Endothelial cell of umbilical vein (primary cell): ENCODE measurements at regions not wholly inside any gene's neighbourhood (a gene's known extent, or its start where the extent isn't known, plus 50 kb on each side); places are given as distances from the start of the nearest gene placed in this dataset.

Experiments used
- BruUV-seq: library from RNA; stranded (reverse); fragments of 400-500 nt; replicated peaks from 2 replicates; lab custom pipeline; 2021; lab: Mats Ljungman, UMichigan
- CTCF ChIA-PET: fragments of 300-600, 350-600 bp; sonication (Branson Sonifier 250); formaldehyde crosslinking; loops from one replicate; lab custom pipeline; 2021; ENCODE audit warnings: antibody characterized with exemption, inconsistent platforms; lab: Charles Lee
- POLR2A ChIA-PET: fragments of 300-600, 350-600 bp; sonication (Branson Sonifier 250); formaldehyde crosslinking; loops from one replicate; lab custom pipeline; 2021; ENCODE audit warnings: antibody characterized with exemption, inconsistent platforms; lab: Charles Lee
- DNase-seq: peaks from one replicate; pipeline ENCODE4 v3.0.0-alpha.2; 2011; ENCODE audit warnings: low read depth, low spot score
- FAIRE-seq: peaks from 2 replicates; lab custom pipeline; 2011; peaks lifted over from hg19 to GRCh38; lab: Jason Lieb, UNC
- H2AFZ ChIP-seq: 2 replicates; pipeline ENCODE4 v1.6.0; 2012; ENCODE audit warnings: low read depth, low read length, control low read depth, inconsistent platforms
- H3K27ac ChIP-seq: 2 replicates; pipeline ENCODE4 v1.5.1; 2011; ENCODE audit warnings: low read depth, mild to moderate bottlenecking, control low read depth, low read length, moderate library complexity; ENCODE audit not compliant: insufficient read depth
- H3K27me3 ChIP-seq, 2 experiments: 2 replicates each; pipeline versions ENCODE4 v1.6.0 to v1.6.1; 2011; ENCODE audit warnings: low read length in 2 of 2, mixed read lengths in 1 of 2; ENCODE audit not compliant: control insufficient read depth in 2 of 2, insufficient read depth in 2 of 2
- H3K36me3 ChIP-seq, 2 experiments: 2 replicates in 1 of 2; 3 replicates in 1 of 2; pipeline ENCODE4 v1.5.1; 2011; ENCODE audit warnings: low read length in 2 of 2, mild to moderate bottlenecking in 1 of 2, moderate library complexity in 1 of 2; ENCODE audit not compliant: control insufficient read depth in 2 of 2, insufficient read depth in 2 of 2; ENCODE audit errors: extremely low read depth in 1 of 2
- H3K4me1 ChIP-seq: 3 replicates; pipeline ENCODE4 v1.5.1; 2011; ENCODE audit warnings: mild to moderate bottlenecking, low read length; ENCODE audit not compliant: control insufficient read depth, insufficient read depth; ENCODE audit errors: extremely low read depth
- H3K4me2 ChIP-seq: 2 replicates; pipeline ENCODE4 v1.6.1; 2011; ENCODE audit warnings: low read length, control low read depth, mixed read lengths; ENCODE audit not compliant: insufficient read depth
- H3K4me3 ChIP-seq, 3 experiments: fragments of 200-600 bp in 1 of 3; sonication (generic), shearing (Covaris generic) in 1 of 3; replicated peaks in 1 of 3; 2 replicates each; pipeline ENCODE4 v1.5.1; 2011 to 2016; ENCODE audit warnings: control low read depth in 3 of 3, low read length in 3 of 3, mild to moderate bottlenecking in 2 of 3, inconsistent platforms in 1 of 3, low read depth in 1 of 3, moderate library complexity in 1 of 3; ENCODE audit not compliant: insufficient read depth in 1 of 3
- H3K79me2 ChIP-seq: 2 replicates; pipeline ENCODE4 v1.6.0; 2012; ENCODE audit warnings: low read length, inconsistent platforms; ENCODE audit not compliant: control insufficient read depth, insufficient read depth
- H3K9ac ChIP-seq: replicated peaks from 2 replicates; pipeline ENCODE3; 2011; ENCODE audit warnings: low read length, control low read depth; ENCODE audit not compliant: insufficient read depth; ENCODE audit errors: extremely low read depth
- H3K9me1 ChIP-seq: replicated peaks from 3 replicates; pipeline ENCODE4 v1.6.0; 2011; ENCODE audit warnings: mild to moderate bottlenecking, low read length; ENCODE audit not compliant: control insufficient read depth, insufficient read depth; ENCODE audit errors: extremely low read depth
- H3K9me3 ChIP-seq: replicated peaks from 2 replicates; pipeline ENCODE4 v1.5.1; 2012; ENCODE audit warnings: low read length, inconsistent platforms; ENCODE audit not compliant: control insufficient read depth, insufficient read depth
- H4K20me1 ChIP-seq: replicated peaks from 2 replicates; pipeline ENCODE3; 2011; ENCODE audit warnings: mild to moderate bottlenecking, low read length; ENCODE audit not compliant: control insufficient read depth, insufficient read depth; ENCODE audit errors: extremely low read depth
- EZH2 ChIP-seq: IDR thresholded peaks from 2 replicates; pipeline ENCODE4 v1.6.1; 2012; ENCODE audit warnings: borderline replicate concordance, low read depth, mild to moderate bottlenecking, moderate library complexity, low read length, inconsistent platforms; ENCODE audit not compliant: severe bottlenecking
- FOS ChIP-seq: IDR thresholded peaks from 2 replicates; pipeline ENCODE4 v1.6.1; 2011; ENCODE audit warnings: mild to moderate bottlenecking, low read length, moderate library complexity, borderline replicate concordance; ENCODE audit not compliant: insufficient read depth
- GATA2 ChIP-seq: IDR thresholded peaks from 2 replicates; pipeline ENCODE4 v1.7.0; 2011; ENCODE audit warnings: low read depth, mild to moderate bottlenecking, moderate library complexity, mixed read lengths, low read length; ENCODE audit not compliant: insufficient read length, insufficient read depth
- JUN ChIP-seq: IDR thresholded peaks from 2 replicates; pipeline ENCODE4 v1.6.1; 2011; ENCODE audit warnings: borderline replicate concordance, low read depth; ENCODE audit not compliant: insufficient read length, insufficient read depth
- MYC ChIP-seq: IDR thresholded peaks from one replicate; pipeline ENCODE4 v1.6.1; 2011; ENCODE audit warnings: mild to moderate bottlenecking, low read depth, low read length
- POLR2A ChIP-seq: IDR thresholded peaks from 2 replicates; pipeline ENCODE4 v1.6.1; 2012; ENCODE audit warnings: low read depth, mild to moderate bottlenecking, control low read depth, low read length
- POLR2AphosphoS5 ChIP-seq: IDR thresholded peaks from 2 replicates; pipeline ENCODE4 v1.6.1; 2012; ENCODE audit warnings: low read depth, mild to moderate bottlenecking, control low read depth, low read length, moderate library complexity; ENCODE audit not compliant: insufficient read depth
- dilution Hi-C: fragments of 300-500 bp; cut with MboI; formaldehyde crosslinking; loops from one replicate; pipeline ENCODE4 v1.15.0; 2019; ENCODE audit warnings: low sequenced_read_pairs; ENCODE audit not compliant: extremely low pct_ligation_motif_present
- intact Hi-C: fragments of 100-400 bp; cut with micrococcal nuclease; formaldehyde crosslinking; loops from one replicate; pipeline ENCODE4 v1.10.0; 2022
- TF ChIP-seq, protein P1 (sequence below), 2 donors: IDR thresholded peaks; 1 replicate in 1 of 2; 2 replicates in 1 of 2; pipeline ENCODE4 v1.5.1; 2011; ENCODE audit warnings: low read length in 2 of 2, mild to moderate bottlenecking in 2 of 2, moderate library complexity in 2 of 2, control low read depth in 1 of 2, inconsistent platforms in 1 of 2, low read depth in 1 of 2; ENCODE audit not compliant: insufficient read depth in 1 of 2; ENCODE audit errors: extremely low read depth in 1 of 2
- TF ChIP-seq, protein P2 (sequence below): IDR thresholded peaks from 2 replicates; pipeline ENCODE4 v1.6.1; 2011; ENCODE audit not compliant: insufficient read depth, insufficient read length

DNA sequence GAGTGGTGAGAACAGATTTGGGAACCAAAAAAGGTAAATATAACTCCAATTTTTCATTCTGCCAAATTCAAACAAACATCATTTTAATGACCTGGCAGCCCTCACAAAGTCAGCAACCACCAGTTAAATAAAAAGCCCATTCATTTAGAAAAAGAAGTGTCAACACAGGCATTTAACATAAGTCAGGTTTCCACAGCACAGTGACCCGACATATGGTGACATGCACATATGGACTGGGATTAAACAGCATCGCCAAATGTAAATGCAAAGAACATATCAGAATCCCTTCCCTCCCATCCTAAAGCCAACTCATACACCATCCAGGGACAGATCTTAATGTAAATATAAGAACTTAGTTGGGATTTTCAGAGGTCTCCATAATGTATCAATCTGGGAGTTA is 293.2 kb downstream of the FGFR2 start:
- Histone ChIP-seq H4K20me1 (no peaks in the 10 kb centered on the region), H3K4me1 (no peaks in the 10 kb centered on the region), H3K79me2 (no peaks in the 10 kb centered on the region), H3K9me1 (no peaks in the 10 kb centered on the region), H3K36me3 (no peaks in the 10 kb centered on the region), H3K27me3 (no peaks in the 10 kb centered on the region), H3K4me2 (no peak overlapping the region), H2AFZ (no peak overlapping the region), H3K9ac (no peak overlapping the region), H3K4me3 (no peak overlapping the region), H3K27ac (no peak overlapping the region), H3K9me3 (no peaks in the 10 kb centered on the region)
- BruUV-seq, result no TSS peak
- DNase-seq, result no peak
- FAIRE-seq, result no peak
- dilution Hi-C loops (no loop called here), intact Hi-C loops (no loop called here)
- TF ChIP-seq JUN, result no peak
- no peak for TF ChIP-seq POLR2AphosphoS5
- TF ChIP-seq FOS, result no peak
- TF ChIP-seq EZH2, result no peak
- TF ChIP-seq MYC, result no peak
- TF ChIP-seq, protein P1, sequence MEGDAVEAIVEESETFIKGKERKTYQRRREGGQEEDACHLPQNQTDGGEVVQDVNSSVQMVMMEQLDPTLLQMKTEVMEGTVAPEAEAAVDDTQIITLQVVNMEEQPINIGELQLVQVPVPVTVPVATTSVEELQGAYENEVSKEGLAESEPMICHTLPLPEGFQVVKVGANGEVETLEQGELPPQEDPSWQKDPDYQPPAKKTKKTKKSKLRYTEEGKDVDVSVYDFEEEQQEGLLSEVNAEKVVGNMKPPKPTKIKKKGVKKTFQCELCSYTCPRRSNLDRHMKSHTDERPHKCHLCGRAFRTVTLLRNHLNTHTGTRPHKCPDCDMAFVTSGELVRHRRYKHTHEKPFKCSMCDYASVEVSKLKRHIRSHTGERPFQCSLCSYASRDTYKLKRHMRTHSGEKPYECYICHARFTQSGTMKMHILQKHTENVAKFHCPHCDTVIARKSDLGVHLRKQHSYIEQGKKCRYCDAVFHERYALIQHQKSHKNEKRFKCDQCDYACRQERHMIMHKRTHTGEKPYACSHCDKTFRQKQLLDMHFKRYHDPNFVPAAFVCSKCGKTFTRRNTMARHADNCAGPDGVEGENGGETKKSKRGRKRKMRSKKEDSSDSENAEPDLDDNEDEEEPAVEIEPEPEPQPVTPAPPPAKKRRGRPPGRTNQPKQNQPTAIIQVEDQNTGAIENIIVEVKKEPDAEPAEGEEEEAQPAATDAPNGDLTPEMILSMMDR (IDR thresholded peaks at IDR 0.05; ENCODE audit: extremely low read depth in 1 of 2, insufficient read depth in 1 of 2, low read depth in 1 of 2, low read length in 2 of 2), result no peak
- TF ChIP-seq, protein P2, sequence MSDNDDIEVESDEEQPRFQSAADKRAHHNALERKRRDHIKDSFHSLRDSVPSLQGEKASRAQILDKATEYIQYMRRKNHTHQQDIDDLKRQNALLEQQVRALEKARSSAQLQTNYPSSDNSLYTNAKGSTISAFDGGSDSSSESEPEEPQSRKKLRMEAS, result no peak
- no peak for TF ChIP-seq POLR2A
- TF ChIP-seq GATA2, result no peak
- ChIA-PET POLR2A (no interaction called here), CTCF (no interaction called here)
